Calu3 (cell line): ENCODE measurements at regions not wholly inside any gene's neighbourhood (a gene's known extent, or its start where the extent isn't known, plus 50 kb on each side); places are given as distances from the start of the nearest gene placed in this dataset.

ENCODE experiments used
- BruUV-seq: library from RNA; stranded (reverse); fragments of 400-500 nt; replicated peaks from 2 replicates; lab custom pipeline; 2021; lab: Mats Ljungman, UMichigan
- CTCF ChIA-PET: fragments of 300-600 bp; sonication (Branson Sonifier 250); formaldehyde crosslinking; loops from one replicate; lab custom pipeline; 2022; ENCODE audit warnings: antibody characterized with exemption; lab: Charles Lee
- DNase-seq: peaks from one replicate; pipeline ENCODE4 v3.0.0; 2022
- H3K27ac Mint-ChIP-seq: one replicate; pipeline ENCODE4 v1.8.0; 2022; ENCODE audit warnings: mixed read lengths; ENCODE audit not compliant: unreplicated experiment
- H3K27me3 Mint-ChIP-seq: one replicate; pipeline ENCODE4 v1.8.0; 2022; ENCODE audit warnings: mixed read lengths; ENCODE audit not compliant: unreplicated experiment
- H3K36me3 Mint-ChIP-seq: one replicate; pipeline ENCODE4 v1.8.0; 2022; ENCODE audit warnings: mild to moderate bottlenecking, moderate library complexity, mixed read lengths; ENCODE audit not compliant: insufficient read depth, unreplicated experiment
- H3K4me1 Mint-ChIP-seq: one replicate; pipeline ENCODE4 v1.8.0; 2022; ENCODE audit warnings: mild to moderate bottlenecking, low read depth, mixed read lengths; ENCODE audit not compliant: unreplicated experiment
- H3K4me3 Mint-ChIP-seq: one replicate; pipeline ENCODE4 v1.8.0; 2022; ENCODE audit warnings: mild to moderate bottlenecking, low read depth, moderate library complexity, mixed read lengths; ENCODE audit not compliant: unreplicated experiment
- H3K9me3 Mint-ChIP-seq: one replicate; pipeline ENCODE4 v1.8.0; 2022; ENCODE audit warnings: low read depth, mixed read lengths; ENCODE audit not compliant: unreplicated experiment
- CTCF ChIP-seq: fragments of 200-600 bp; IDR thresholded peaks from one replicate; pipeline ENCODE4 v1.8.0; 2022; ENCODE audit warnings: antibody characterized with exemption; ENCODE audit not compliant: unreplicated experiment
- intact Hi-C: fragments of 100-400 bp; cut with micrococcal nuclease; formaldehyde crosslinking; loops from one replicate; pipeline ENCODE4 v1.10.0; 2022; ENCODE audit not compliant: unreplicated experiment

GRCh38 chr5:167205881-167206280, 1085.6 kb upstream of the WWC1 start:
- peaks cover 18% of the 10 kb centered on the region for H3K27me3 Mint-ChIP-seq
- H3K9me3 Mint-ChIP-seq = peaks cover 5% of the 10 kb centered on the region
- intact Hi-C loops = no loop called here
- H3K27ac Mint-ChIP-seq = no peak overlapping the region
- no peak for DNase-seq
- BruUV-seq = no TSS peak
- CTCF ChIA-PET = interaction anchor here (0.5 kb wide), 1 partner anchor 229 kb away, joined by 4 read pairs; no protein-coding TSS in a partner anchor
- H3K36me3 Mint-ChIP-seq = no peaks in the 10 kb centered on the region
- H3K4me3 Mint-ChIP-seq = no peak overlapping the region
- H3K4me1 Mint-ChIP-seq = no peaks in the 10 kb centered on the region
- TF ChIP-seq CTCF = no peak

GRCh38 chr5:167207081-167207480, 1084.4 kb upstream of the WWC1 start:
- no peak for DNase-seq
- BruUV-seq = no TSS peak
- intact Hi-C loops = no loop called here
- Mint-ChIP-seq H3K4me3 (no peak overlapping the region), H3K36me3 (no peaks in the 10 kb centered on the region), H3K27ac (no peak overlapping the region), H3K27me3 (peaks cover 13% of the 10 kb centered on the region), H3K9me3 (peaks cover 5% of the 10 kb centered on the region), H3K4me1 (no peaks in the 10 kb centered on the region)
- no peak for TF ChIP-seq CTCF
- CTCF ChIA-PET = no interaction called here

- CTCF ChIA-PET = no interaction called here
- H3K27me3 Mint-ChIP-seq = no peaks in the 10 kb centered on the region
- H3K27ac Mint-ChIP-seq = no peak overlapping the region
- no peak overlapping the region for H3K4me3 Mint-ChIP-seq
- TF ChIP-seq CTCF = no peak
- H3K4me1 Mint-ChIP-seq = no peaks in the 10 kb centered on the region
- peaks cover 6% of the 10 kb centered on the region for H3K9me3 Mint-ChIP-seq
- no peaks in the 10 kb centered on the region for H3K36me3 Mint-ChIP-seq
- intact Hi-C loops = no loop called here
- DNase-seq = no peak
- no TSS peak for BruUV-seq
Measured at GRCh38 chr5:167208911-167209310, 1082.5 kb upstream of the WWC1 start.

- no peaks in the 10 kb centered on the region for H3K36me3 Mint-ChIP-seq
- H3K27me3 Mint-ChIP-seq = no peaks in the 10 kb centered on the region
- H3K27ac Mint-ChIP-seq = no peak overlapping the region
- no peaks in the 10 kb centered on the region for H3K4me1 Mint-ChIP-seq
- CTCF ChIA-PET = interaction anchor here (0.6 kb wide), 1 partner anchor 131 kb away, joined by 3 read pairs; no protein-coding TSS in a partner anchor
- no TSS peak for BruUV-seq
- DNase-seq = no peak
- peaks cover 3% of the 10 kb centered on the region for H3K9me3 Mint-ChIP-seq
- intact Hi-C loops = loop anchor here (2.0 kb wide), 1 partner anchor 168 kb away; no protein-coding TSS in a partner anchor
- H3K4me3 Mint-ChIP-seq = no peak overlapping the region
- TF ChIP-seq CTCF = peak; percentile 18
Measured at GRCh38 chr5:167217097-167217743, 1074.2 kb upstream of the WWC1 start.
